Kidney epithelial cell (primary cell): ENCODE measurements at regions not wholly inside any gene's neighbourhood (a gene's known extent, or its start where the extent isn't known, plus 50 kb on each side); places are given as distances from the start of the nearest gene placed in this dataset.

ENCODE experiments used
- DNase-seq: peaks from one replicate; pipeline ENCODE4 v3.0.0-alpha.2; 2010; ENCODE audit warnings: low read depth
- H3K27me3 ChIP-seq: 2 replicates; pipeline ENCODE4 v1.6.0; 2011; ENCODE audit warnings: low read length; ENCODE audit not compliant: control insufficient read depth, insufficient read depth
- H3K36me3 ChIP-seq: 2 replicates; pipeline ENCODE4 v1.5.1; 2011; ENCODE audit warnings: low read length; ENCODE audit not compliant: control insufficient read depth, insufficient read depth
- H3K4me3 ChIP-seq: 2 replicates; pipeline ENCODE4 v1.5.1; 2011; ENCODE audit warnings: low read depth, mild to moderate bottlenecking, control low read depth, low read length
- CTCF ChIP-seq: IDR thresholded peaks from 2 replicates; pipeline ENCODE4 v1.5.1; 2011; ENCODE audit warnings: mild to moderate bottlenecking, moderate library complexity, low read length, control low read depth, inconsistent platforms; ENCODE audit not compliant: insufficient read depth, poor library complexity, severe bottlenecking

GRCh38 chr2:144854596-144854995 is 334.7 kb upstream of the ZEB2 start:
- no peak for DNase-seq
- no peak for TF ChIP-seq CTCF
- Histone ChIP-seq H3K36me3 (no peaks in the 10 kb centered on the region), H3K4me3 (no peak overlapping the region), H3K27me3 (no peaks in the 10 kb centered on the region)

- no peaks in the 10 kb centered on the region for H3K36me3 ChIP-seq
- DNase-seq = no peak
- H3K4me3 ChIP-seq = no peak overlapping the region
- no peaks in the 10 kb centered on the region for H3K27me3 ChIP-seq
- no peak for TF ChIP-seq CTCF
Measured at GRCh38 chr2:144849612-144850011, 329.7 kb upstream of the ZEB2 start.

- no peaks in the 10 kb centered on the region for H3K27me3 ChIP-seq
- no peaks in the 10 kb centered on the region for H3K36me3 ChIP-seq
- no peak for DNase-seq
- H3K4me3 ChIP-seq = no peak overlapping the region
- TF ChIP-seq CTCF = no peak
Measured at GRCh38 chr2:144848423-144848822, 328.5 kb upstream of the ZEB2 start.

- TF ChIP-seq CTCF = no peak
- Histone ChIP-seq H3K36me3 (no peaks in the 10 kb centered on the region), H3K27me3 (no peaks in the 10 kb centered on the region), H3K4me3 (no peak overlapping the region)
- no peak for DNase-seq
Measured at GRCh38 chr2:144847347-144848080, 327.6 kb upstream of the ZEB2 start.

GRCh38 chr2:144836635-144837350 is 316.9 kb upstream of the ZEB2 start:
- no peaks in the 10 kb centered on the region for H3K27me3 ChIP-seq
- TF ChIP-seq CTCF = no peak
- H3K36me3 ChIP-seq = no peaks in the 10 kb centered on the region
- DNase-seq = no peak
- H3K4me3 ChIP-seq = no peak overlapping the region
